GM23338 (cell line): ENCODE measurements at regions not wholly inside any gene's neighbourhood (a gene's known extent, or its start where the extent isn't known, plus 50 kb on each side); places are given as distances from the start of the nearest gene placed in this dataset.

Experiments
- ATAC-seq: fragments of 200-7000 bp; cut with Tn5 transposase; 3 replicates; pipeline ENCODE4 v1.9.1; 2020
- DNase-seq: peaks from one replicate; pipeline ENCODE4 v3.0.0-alpha.2; 2015; ENCODE audit warnings: low spot score
- H2AFZ ChIP-seq: fragments of 200-600 bp; sonication (generic); 2 replicates; pipeline ENCODE4 v1.8.0; 2016; ENCODE audit warnings: antibody characterized with exemption, mild to moderate bottlenecking, moderate library complexity
- H3F3A ChIP-seq: fragments of 200-600 bp; sonication (generic); replicated peaks from 2 replicates; pipeline ENCODE4 v1.8.0; 2017; ENCODE audit warnings: antibody characterized with exemption, mixed run types, low read depth
- H3K27ac ChIP-seq: fragments of 200-600 bp; sonication (generic); 2 replicates; pipeline ENCODE4 v1.6.1; 2016; ENCODE audit warnings: low read depth
- H3K27me3 ChIP-seq: fragments of 200-600 bp; sonication (generic); 2 replicates; pipeline ENCODE4 v1.8.0; 2016; ENCODE audit warnings: mild to moderate bottlenecking, mixed run types, moderate library complexity; ENCODE audit not compliant: insufficient read depth
- H3K36me3 ChIP-seq: fragments of 200-600 bp; sonication (generic); 2 replicates; pipeline ENCODE4 v1.8.0; 2016; ENCODE audit warnings: mild to moderate bottlenecking; ENCODE audit not compliant: insufficient read depth
- H3K4me1 ChIP-seq: fragments of 200-600 bp; sonication (generic); 2 replicates; pipeline ENCODE4 v1.8.0; 2016; ENCODE audit warnings: mild to moderate bottlenecking, moderate library complexity; ENCODE audit not compliant: insufficient read depth
- H3K4me2 ChIP-seq: fragments of 200-600 bp; sonication (generic); 2 replicates; pipeline ENCODE4 v1.7.1; 2017; ENCODE audit warnings: mixed run types
- H3K4me3 ChIP-seq: fragments of 200-600 bp; sonication (generic); 2 replicates; pipeline ENCODE4 v1.6.1; 2016; ENCODE audit warnings: mixed run types
- H3K79me2 ChIP-seq: fragments of 200-600 bp; sonication (generic); replicated peaks from 2 replicates; pipeline ENCODE4 v1.8.0; 2017; ENCODE audit warnings: mild to moderate bottlenecking; ENCODE audit not compliant: insufficient read depth
- H3K9me2 ChIP-seq: fragments of 200-600 bp; sonication (generic); 2 replicates; pipeline ENCODE4 v1.8.0; 2017; ENCODE audit not compliant: insufficient read depth
- H4K20me1 ChIP-seq: fragments of 200-600 bp; sonication (generic); replicated peaks from 2 replicates; pipeline ENCODE4 v1.8.0; 2017; ENCODE audit warnings: mild to moderate bottlenecking; ENCODE audit not compliant: insufficient read depth
- H3K27ac Mint-ChIP-seq: 2 replicates; pipeline ENCODE4 v1.8.0; 2020; ENCODE audit warnings: inconsistent platforms, mild to moderate bottlenecking, moderate library complexity, mixed read lengths
- H3K27me3 Mint-ChIP-seq: 3 replicates; pipeline ENCODE4 v1.8.0; 2022; ENCODE audit warnings: low read depth, mild to moderate bottlenecking, moderate library complexity, mixed read lengths, inconsistent platforms; ENCODE audit not compliant: insufficient read depth, poor library complexity
- H3K36me3 Mint-ChIP-seq: 3 replicates; pipeline ENCODE4 v1.8.0; 2021; ENCODE audit warnings: low read depth, mild to moderate bottlenecking, inconsistent platforms, moderate library complexity, mixed read lengths
- H3K4me1 Mint-ChIP-seq: 3 replicates; pipeline ENCODE4 v1.8.0; 2020; ENCODE audit warnings: mild to moderate bottlenecking, inconsistent platforms, mixed read lengths
- H3K4me3 Mint-ChIP-seq: 3 replicates; pipeline ENCODE4 v1.8.0; 2021; ENCODE audit warnings: moderate library complexity, mild to moderate bottlenecking, inconsistent platforms, mixed read lengths
- H3K9me3 Mint-ChIP-seq: 3 replicates; pipeline ENCODE4 v1.8.0; 2020; ENCODE audit warnings: moderate library complexity, mild to moderate bottlenecking, inconsistent platforms, mixed read lengths
- CREB1 ChIP-seq: fragments of 250-450 bp; sonication (Bioruptor Pico); IDR thresholded peaks from 2 replicates; pipeline ENCODE4 v1.5.0; 2020; ENCODE audit warnings: low read depth, mild to moderate bottlenecking, moderate library complexity
- CTCF ChIP-seq, 2 experiments: fragments of 200-600 bp in 1 of 2; sonication (generic) in 1 of 2; conservative IDR thresholded peaks; 2 replicates each; pipeline versions ENCODE4 v1.5.1 to v1.6.1; 2016 to 2017; ENCODE audit warnings: antibody characterized with exemption in 2 of 2, low read depth in 2 of 2, mild to moderate bottlenecking in 2 of 2, moderate library complexity in 1 of 2
- ETS1 ChIP-seq: IDR thresholded peaks from 2 replicates; pipeline ENCODE4 v1.6.1; 2016; ENCODE audit warnings: antibody characterized with exemption
- EZH2 ChIP-seq: fragments of 200-600 bp; sonication (generic); IDR thresholded peaks from one replicate; pipeline ENCODE4 v1.8.0; 2017; ENCODE audit warnings: antibody characterized with exemption, mild to moderate bottlenecking, low read depth; ENCODE audit not compliant: unreplicated experiment
- EZH2phosphoT487 ChIP-seq: fragments of 200-600 bp; sonication (generic); IDR thresholded peaks from one replicate; pipeline ENCODE4 v1.8.1; 2018; ENCODE audit warnings: antibody characterized with exemption; ENCODE audit not compliant: unreplicated experiment
- JUNB ChIP-seq: IDR thresholded peaks from one replicate; pipeline ENCODE4 v1.6.1; 2016; ENCODE audit warnings: antibody characterized with exemption; ENCODE audit not compliant: unreplicated experiment
- NANOG ChIP-seq: IDR thresholded peaks from 2 replicates; pipeline ENCODE4 v1.6.1; 2016; ENCODE audit warnings: antibody characterized with exemption, borderline replicate concordance
- POLR2AphosphoS5 ChIP-seq: IDR thresholded peaks from 2 replicates; pipeline ENCODE4 v1.6.1; 2016; ENCODE audit warnings: antibody characterized with exemption, low read depth
- STAT1 ChIP-seq: IDR thresholded peaks from one replicate; pipeline ENCODE4 v1.6.1; 2016; ENCODE audit warnings: antibody characterized with exemption; ENCODE audit not compliant: unreplicated experiment
- ZNF114 ChIP-seq: fragments of 250-450 bp; sonication (Bioruptor Pico); IDR thresholded peaks from 2 replicates; pipeline ENCODE4 v1.5.0; 2020; ENCODE audit warnings: mild to moderate bottlenecking, moderate library complexity
- ZNF331 ChIP-seq: fragments of 250-450 bp; sonication (Bioruptor Pico); IDR thresholded peaks from 2 replicates; pipeline ENCODE4 v1.5.0; 2020; ENCODE audit warnings: low read depth, mild to moderate bottlenecking, moderate library complexity
- ZNF462 ChIP-seq: fragments of 250-450 bp; sonication (Bioruptor Pico); IDR thresholded peaks from 2 replicates; pipeline ENCODE4 v1.5.0; 2020; ENCODE audit warnings: mild to moderate bottlenecking, moderate library complexity

DNA sequence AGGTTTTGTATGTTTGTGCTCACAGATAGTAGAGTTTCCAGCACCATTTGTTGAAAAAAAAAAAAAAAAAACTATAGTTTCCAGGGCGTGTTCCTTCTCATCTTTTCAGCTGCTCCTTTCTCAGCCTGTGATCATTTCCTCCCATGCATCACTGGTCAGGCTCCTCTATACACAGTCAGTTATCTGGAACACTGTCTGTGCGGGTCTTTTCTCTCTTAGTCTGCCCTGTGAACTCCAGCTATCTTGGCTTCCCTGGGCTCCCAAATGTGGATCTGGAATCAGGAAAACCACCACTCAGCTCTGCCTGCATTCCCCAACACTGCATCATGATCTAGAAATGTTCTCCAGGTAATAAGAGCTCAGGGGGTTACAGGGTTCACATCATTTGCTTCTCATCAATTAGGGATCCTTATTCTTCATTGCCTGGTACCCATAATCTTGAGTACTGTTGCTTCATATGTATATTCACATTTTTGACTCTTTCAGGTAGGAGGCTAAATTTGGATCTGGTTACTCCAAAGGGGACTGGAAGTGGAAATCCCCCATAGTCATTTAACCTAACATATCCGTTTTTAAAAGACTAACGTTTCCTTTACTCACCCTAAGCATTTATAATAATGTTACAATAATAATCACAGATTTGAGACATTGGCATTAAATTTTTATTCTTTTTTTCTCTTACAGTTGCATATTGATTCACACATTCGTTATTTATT is 221.8 kb upstream of the KLF3 start:
- peaks cover 1% of the 10 kb centered on the region for H3K27me3 Mint-ChIP-seq
- no peaks in the 10 kb centered on the region for H3K4me1 Mint-ChIP-seq
- no peaks in the 10 kb centered on the region for H3K27me3 ChIP-seq
- no peak for DNase-seq
- no peak overlapping the region for H3K4me3 ChIP-seq
- H3K4me2 ChIP-seq: no peak overlapping the region
- H4K20me1 ChIP-seq: no peaks in the 10 kb centered on the region
- H3K27ac Mint-ChIP-seq: no peak overlapping the region
- peaks cover 35% of the 10 kb centered on the region for H3K9me3 Mint-ChIP-seq
- ATAC-seq: no peak
- H3K79me2 ChIP-seq: no peaks in the 10 kb centered on the region
- H3F3A ChIP-seq: no peaks in the 10 kb centered on the region
- H3K27ac ChIP-seq: no peak overlapping the region
- no peaks in the 10 kb centered on the region for H3K36me3 ChIP-seq
- H2AFZ ChIP-seq: no peak overlapping the region
- no peaks in the 10 kb centered on the region for H3K9me2 ChIP-seq
- no peak for TF ChIP-seq ETS1
- TF ChIP-seq EZH2: no peak
- TF ChIP-seq ZNF462 (CRISPR knock-in tag): no peak
- TF ChIP-seq CTCF (conservative IDR thresholded peaks at IDR 0.05; ENCODE audit: low read depth in 2 of 2): no peak
- TF ChIP-seq CREB1: no peak
- TF ChIP-seq POLR2AphosphoS5: no peak
- no peak for TF ChIP-seq STAT1
- TF ChIP-seq NANOG: no peak
- no peak for TF ChIP-seq ZNF114 (CRISPR knock-in tag)
- TF ChIP-seq EZH2phosphoT487: no peak
- no peak for TF ChIP-seq JUNB
- no peak for TF ChIP-seq ZNF331 (CRISPR knock-in tag)
- no peaks in the 10 kb centered on the region; the same call in 2 of the 3 replicates for H3K36me3 Mint-ChIP-seq
- H3K4me3 Mint-ChIP-seq: no peak overlapping the region
- no peaks in the 10 kb centered on the region for H3K4me1 ChIP-seq
